NCI-H526 (cell line): ENCODE measurements at regions not wholly inside any gene's neighbourhood (a gene's known extent, or its start where the extent isn't known, plus 50 kb on each side); places are given as distances from the start of the nearest gene placed in this dataset.

Experiments used
- DNase-seq, 2 experiments: peaks; one replicate each; lab custom pipeline; 2025; lab: John Stamatoyannopoulos, UW

DNA sequence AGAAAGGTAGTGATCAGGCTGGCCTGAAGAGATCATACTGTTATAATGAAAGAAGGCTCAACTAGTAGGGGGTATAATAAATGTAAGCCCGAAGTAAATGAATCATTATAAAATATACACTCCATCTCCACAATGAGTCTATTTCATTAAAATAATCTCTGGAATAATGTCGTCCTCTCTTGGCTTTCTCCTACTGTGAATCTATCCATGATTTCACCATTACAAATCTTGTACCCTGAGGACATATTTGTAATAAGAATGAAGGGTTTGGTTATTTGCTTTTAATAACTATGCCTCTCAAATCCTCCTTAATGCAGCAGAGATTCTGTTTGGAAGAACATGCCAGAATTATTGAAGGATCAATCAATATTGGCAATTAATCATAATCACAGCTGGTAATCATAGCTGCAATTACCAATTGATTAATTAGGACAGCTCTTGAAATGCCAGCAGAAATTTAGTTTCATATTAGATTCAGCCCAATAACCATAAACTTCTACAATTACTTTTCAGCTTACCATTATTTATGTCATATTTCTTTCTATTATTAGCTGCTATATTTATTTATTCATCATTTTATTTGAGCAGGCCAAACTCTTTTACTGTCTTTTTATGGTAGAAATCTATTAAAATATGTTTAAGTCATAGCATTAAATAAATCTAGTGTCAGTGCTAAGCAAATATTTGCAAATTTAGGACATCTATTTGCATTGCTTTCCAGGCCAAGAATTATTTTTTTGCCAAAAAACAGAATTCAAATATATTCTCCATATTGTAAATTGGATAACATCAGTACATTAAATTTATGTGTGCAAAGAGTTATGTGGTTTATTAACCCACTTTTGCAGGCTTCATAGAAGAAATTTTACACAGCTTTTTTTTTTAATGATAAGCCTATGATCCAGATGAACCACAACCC, 588.4 kb upstream of the LRRC4C start:
- DNase-seq: no peak

DNA sequence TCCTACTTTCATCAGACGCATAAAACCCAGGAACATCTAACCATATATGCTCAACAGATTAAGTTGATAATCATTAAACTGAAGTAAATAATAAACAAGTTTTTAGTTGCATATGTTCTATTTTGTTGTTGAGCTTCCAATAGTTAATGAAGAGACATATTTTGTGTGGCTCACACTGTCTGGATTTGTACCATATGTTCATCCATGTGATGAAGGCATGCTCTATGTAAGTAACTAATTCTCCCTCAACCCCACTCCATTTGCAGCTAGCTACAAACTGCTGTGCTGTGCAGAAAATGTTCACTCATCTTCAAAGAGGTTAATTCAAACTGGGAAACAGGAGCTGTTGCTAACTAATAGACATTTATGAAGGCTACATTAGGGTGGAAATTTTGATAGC, 589.7 kb upstream of the LRRC4C start:
- no peak for DNase-seq

DNA sequence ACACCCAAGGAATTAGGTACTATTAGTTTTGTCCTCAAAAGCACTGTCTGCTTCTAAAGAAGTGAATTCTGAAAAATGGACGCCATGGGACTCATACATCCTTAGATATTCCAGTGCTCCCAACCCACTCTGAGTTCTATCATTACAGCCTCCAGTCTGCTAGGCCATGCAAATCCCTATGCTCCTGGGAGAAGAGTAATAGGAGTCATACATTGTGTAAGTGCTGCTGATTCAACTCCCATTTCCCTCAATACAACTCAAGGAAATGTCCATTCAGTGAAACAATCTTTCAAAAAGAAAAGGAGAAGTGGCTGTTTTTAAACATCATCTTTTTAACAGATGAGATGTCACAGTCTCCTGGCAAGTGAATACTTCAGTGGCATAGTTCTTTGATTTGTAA, 590.2 kb upstream of the LRRC4C start:
- DNase-seq: no peak

DNA sequence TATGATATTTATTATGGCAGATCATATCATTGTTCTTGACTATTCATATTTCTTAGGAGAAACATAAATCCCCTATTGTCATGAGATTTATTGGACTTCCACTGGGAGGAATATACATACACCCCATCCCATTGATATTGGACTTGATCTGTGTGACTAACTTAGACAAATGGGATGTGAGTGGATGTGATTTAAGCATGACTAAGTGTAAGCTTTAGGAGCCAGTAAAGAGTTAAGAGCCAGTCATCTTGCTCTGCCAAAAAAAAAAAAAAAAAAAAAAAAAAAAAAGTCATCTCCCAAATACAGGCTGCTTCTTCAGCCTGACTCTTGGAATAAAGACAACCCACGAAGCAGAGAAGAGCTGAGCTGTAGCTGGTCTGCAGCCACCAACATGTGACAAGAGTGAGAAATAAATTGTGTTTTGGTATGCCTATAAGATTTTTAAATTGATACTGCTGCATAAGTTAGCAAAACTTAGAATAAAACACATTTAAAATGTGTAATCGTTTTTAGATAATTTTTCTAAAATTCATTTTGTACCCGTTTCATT, 595.0 kb upstream of the LRRC4C start:
- DNase-seq: no peak

DNA sequence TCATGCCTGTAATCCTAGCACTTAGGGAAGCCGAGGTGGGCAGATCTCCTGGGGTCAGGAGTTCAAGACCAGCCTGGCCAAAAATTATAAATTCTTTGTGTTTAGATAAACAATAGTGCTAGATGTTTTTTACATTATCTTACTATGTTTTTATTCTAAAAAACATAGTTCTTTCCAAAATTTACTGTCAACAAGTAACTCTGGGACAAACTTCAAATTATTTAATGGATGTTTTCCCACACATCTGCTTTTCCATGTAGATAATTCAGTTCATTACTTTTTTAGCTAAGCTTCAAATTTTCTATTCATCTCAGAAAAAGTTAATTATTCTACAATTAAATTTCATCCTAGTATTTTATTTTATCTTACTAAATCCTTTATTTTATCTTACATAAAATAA, 596.2 kb upstream of the LRRC4C start:
- DNase-seq: no peak

DNA sequence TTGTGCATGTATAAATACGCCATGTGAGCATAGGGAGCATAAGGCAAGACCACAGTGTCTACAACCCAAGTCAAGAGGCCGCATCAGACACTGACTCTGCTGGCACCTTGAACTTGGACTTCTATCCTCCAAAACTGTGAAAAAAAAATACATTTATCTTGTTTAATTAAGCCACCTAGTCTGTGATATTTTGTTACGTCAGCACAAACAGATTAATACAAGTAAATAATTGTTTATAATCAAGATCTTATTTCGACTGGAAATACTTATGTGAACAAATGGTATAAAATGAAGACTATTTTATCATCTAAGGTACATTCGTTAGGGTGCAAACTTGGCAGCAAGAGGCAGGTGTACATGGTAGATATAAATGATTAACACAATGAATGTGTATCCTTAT, 599.3 kb upstream of the LRRC4C start:
- no peak for DNase-seq

DNA sequence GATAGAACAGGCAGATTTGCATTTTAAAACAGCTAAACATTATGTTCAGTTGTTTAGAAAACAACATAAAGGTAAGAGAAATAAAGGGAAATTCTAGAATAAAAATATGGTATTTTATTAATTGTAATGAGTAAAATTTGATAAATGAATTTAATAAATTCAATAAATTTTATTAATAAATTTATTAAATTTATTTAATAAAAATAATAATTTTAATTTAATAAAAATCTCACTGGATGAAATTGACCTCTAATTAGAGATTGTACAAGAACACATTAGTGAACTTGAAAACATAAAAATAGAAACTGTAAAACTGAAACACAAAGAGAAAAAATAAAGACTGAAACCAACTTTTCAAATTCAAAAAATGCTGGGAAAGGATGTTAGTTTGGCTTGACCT, 605.7 kb upstream of the LRRC4C start:
- no peak for DNase-seq

DNA sequence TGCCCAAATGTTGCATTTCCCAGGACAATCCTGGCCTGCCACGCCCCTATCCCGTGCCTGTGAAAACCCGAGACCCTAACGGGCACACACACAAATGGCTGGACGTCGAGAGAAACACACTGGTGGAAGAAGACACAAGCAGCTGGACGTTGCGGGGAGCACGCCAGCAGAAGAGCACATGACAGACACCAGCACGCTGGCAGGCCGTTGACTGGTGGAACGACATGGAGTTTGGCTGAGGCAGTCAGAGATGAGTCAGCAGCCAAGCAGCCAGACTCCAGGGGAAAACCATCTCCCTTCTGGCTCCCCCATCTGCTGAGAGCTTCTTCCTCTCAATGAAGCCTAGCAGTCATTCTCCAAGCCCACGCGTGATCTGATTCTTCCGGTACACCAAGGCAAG, 606.7 kb upstream of the LRRC4C start:
- no peak for DNase-seq

DNA sequence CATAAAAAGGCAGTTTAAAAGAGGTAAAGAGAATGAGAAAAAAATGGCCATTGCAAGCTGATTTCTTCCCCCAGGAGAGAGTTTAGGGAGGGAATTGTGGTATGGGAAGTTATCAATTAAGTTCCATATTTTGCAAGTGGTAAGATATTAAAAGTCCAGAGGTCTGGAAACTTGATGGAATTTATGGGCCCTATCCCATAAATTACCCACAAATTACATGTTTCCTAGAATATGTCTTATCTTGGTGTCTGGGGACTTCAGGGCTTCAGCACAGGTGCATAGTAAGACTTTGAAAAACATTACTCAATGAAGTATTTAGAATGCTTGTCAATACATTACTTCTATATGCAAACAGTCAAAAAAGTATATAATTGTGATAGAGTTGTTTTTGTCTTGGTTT, 614.9 kb upstream of the LRRC4C start:
- no peak for DNase-seq

DNA sequence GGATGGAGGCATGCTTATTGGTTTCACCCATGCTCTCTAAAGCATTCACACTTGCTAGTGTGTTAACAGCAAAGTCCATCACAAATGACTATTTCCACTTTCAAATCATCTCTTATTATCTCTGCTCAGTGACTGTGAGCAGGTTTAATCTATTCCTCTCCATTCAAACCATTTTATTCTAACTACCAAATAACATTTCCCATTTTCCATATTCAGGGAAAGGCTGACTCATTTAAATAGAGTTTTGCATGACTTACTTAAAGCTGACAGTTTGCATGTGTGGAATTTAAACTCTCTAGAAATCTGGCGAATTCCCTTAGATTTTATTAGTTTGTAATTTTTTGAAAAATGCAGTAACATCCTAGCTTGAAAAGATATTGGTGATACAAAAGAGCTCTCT, 615.7 kb upstream of the LRRC4C start:
- DNase-seq: no peak

DNA sequence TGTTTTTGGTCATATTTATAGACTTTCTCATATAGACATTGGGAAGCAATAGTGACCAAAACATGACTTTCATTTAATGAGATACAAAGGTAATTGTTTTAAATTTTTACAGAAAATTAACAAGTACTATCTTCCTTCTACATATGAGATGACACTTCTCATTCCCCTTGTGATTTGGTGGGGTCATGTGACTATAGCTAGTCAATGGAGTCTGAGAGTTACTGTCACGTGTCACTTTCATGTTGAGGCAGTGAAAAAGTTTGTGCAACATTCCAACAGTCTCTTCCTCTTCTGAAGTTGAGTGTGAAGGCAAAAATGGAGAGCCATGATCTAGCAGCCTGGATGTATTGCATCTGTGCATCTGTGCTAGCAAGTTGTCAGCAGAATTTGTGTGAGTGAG, 618.3 kb upstream of the LRRC4C start:
- no peak for DNase-seq

DNA sequence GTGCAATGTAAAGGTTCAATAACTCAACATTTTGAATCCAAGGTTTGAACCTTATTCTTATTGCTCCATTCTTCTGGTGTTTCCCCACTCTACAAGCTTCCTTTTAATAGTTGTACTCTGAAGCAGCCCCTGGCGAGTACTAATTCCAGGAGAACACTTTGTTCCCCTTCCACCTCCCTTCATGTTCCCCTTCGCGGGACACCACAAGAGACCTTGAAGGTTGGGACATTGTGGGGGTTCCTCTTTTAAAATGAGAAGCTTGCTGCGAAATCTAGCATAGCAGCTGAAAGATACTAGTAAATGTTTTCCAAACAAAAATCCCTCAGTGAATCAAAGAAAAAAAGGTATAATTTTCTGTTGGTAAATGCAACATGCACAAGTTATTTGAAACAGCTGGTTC, 626.3 kb upstream of the LRRC4C start:
- DNase-seq: no peak

DNA sequence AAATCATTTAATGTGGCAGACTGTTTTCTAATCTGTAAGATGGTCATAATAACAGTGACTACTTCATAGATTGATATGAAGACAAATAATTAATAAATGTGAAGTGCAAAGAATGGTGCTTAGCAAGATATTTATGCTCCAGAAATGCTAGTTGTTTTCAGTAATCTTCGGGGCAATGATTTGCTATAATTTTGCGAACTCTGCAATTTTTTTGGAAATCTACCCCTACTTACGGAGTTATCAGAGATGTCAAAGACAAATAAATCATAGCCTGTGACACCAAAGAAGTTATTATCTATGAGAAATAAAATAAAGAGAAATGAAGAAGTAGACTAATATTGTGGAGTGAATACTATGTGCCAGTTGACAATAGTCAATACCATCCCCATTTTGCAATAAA, 634.1 kb upstream of the LRRC4C start:
- DNase-seq: no peak

DNA sequence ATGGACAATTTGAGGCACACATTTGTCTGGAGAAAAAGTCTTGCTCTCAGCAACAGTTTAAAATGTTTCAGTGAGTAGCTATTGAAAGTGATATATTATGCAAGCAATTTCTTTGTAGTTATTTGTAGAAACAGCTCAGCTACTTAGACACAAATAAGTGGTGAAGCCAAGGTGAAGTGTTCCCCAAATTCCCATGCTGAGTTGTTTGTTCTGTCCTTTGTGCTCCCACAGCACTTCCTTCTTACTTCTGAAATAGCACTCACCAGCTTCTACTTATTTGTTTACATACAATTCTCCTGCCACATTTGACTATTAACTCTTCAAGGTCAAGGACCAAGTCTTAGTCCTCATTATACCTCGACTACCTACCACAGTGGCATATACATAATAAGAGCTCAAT, 638.6 kb upstream of the LRRC4C start:
- no peak for DNase-seq

DNA sequence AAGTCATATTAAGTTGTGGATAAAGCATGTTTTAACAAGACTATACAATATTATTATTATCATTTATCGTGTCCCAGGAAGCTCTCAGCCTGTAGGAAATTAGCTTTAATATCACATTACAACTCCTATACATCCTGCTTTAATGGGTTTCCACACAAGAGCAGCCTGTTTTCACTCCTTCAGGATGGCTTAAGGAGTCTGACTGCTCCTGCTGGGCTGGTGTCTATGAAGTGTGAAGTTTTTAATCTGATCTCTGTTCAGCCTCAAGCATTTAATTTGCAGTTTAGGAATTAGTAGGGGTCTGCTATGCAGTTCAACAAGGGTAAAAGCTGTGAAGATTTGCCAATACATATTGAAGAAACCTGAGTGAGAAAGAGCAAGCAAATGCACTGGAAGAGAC, 653.4 kb upstream of the LRRC4C start:
- no peak for DNase-seq

DNA sequence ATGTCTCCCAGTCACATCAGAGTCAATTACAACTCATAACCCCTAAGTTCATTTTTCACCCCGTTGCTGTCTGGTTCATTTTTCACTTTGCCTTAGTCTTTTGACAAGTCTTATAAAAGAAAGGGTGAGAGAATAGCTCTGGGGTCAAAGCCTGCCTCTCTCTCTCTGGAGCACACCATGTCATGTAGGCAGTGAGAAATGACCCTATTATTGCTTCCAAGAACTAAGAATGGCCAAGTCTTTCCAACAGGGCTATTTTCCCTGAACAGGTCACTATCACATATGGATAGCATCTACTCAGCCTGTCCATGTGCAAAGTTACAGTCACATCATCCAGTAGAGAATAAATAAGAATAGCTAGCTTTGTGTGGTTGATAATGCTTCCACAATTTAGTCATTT, 655.5 kb upstream of the LRRC4C start:
- no peak for DNase-seq

DNA sequence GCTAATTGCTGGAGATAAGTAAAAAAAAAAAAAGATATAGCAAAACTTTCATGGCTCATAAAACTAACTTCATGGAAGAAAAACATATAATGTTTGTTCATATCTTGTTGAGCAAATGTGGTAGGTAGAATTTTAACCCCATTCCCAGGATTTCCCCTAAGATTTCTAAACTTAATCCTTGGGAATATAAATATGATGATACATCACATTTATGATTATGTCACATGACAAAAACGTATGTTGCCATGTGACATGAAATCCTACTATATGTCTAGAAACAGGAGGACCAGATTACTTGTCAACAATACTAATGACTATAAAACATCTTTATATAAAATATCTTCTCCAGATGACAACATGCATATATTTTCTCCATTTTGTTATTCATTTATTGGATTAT, 679.0 kb upstream of the LRRC4C start:
- DNase-seq: no peak

DNA sequence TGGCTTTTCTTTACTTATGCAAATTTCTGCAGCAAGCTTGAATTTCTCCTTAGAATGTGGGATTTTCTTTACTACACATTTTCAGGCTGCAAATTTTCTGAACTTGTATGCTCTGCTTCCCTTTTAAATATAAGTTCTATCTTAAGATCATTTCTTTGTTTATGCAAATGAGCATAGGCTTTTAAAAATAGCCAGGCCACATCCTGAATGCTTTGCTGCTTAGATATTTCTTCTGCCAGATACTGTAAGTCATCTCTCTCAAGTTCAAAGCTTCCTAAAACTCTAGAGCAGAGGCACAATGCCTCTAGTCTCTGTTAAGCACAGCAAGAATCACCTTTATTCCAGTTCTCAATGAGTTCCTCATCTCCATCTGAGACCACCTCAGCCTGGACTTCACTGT, 685.9 kb upstream of the LRRC4C start:
- no peak for DNase-seq

DNA sequence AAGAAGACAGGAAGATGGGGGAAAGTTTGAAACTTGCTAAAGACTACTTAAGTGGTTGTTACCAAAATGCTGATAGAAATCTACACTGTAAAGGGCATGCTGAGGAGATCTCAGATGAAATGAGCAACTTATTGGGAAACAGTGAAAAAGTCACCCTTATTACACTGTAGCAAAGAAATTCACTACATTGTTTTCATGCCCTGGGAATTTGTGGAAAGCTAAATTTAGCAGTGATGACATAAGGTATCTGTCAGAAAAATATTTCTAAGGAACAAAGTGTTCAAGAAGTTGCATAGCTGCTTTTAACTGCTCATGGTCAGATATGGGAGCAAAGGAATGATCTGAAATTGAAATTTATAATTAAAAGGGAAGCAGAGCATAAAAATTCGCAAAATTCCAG, 702.4 kb upstream of the LRRC4C start:
- DNase-seq: no peak

DNA sequence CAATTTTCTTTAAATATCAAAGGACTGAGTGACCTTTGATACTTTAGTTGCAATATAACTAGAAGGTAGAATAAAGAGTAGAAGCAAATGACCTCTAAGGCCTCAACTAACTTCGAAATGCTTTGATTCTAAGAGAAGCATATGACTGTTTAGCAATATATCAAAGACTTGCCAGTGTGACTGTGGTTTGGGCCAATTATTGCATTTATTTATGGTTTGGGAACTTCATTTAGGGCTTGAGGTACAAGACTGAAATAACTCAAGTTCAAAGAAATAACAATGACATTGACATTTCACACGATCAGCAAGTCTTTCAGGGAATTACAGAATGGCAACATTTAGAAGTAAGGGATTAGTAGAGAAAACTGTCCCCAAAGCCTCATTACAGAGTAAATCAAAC, 709.7 kb upstream of the LRRC4C start:
- no peak for DNase-seq

DNA sequence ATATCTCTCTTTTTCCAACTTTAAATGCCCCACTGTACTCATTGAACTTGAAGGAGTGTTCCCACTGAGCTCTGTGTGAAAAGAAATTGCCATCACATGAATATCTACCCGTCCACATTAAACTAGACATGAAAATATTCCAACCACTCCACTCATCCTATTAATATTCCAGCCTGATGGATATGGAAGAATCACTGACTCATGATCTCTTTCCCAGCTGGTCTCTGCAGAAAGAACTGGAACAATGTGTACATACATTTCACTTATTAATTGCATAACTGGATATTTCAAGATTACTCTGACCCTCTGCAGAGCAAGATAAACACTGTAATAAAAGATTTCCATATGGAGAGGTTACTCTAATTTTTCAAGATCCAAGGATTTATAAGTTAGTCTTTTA, 711.1 kb upstream of the LRRC4C start:
- DNase-seq: no peak

DNA sequence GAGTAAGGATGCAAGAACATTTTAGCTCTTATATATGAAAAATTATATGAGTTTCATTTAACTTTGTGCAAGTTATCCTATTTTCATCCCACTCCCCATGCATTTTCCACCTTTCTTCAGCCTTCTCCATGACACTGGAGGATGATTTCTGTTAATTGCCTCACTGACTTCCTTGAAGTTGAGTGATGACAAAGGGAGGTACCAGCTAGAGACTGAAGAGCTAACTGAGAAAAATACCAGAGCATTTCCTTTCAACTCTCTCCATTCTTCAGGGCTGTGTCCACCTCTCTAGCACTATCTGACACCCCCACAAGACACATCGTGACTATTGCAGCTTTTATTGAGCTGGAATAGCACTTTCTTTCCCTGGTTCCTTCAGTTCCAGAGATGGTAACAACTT, 711.6 kb upstream of the LRRC4C start:
- no peak for DNase-seq

DNA sequence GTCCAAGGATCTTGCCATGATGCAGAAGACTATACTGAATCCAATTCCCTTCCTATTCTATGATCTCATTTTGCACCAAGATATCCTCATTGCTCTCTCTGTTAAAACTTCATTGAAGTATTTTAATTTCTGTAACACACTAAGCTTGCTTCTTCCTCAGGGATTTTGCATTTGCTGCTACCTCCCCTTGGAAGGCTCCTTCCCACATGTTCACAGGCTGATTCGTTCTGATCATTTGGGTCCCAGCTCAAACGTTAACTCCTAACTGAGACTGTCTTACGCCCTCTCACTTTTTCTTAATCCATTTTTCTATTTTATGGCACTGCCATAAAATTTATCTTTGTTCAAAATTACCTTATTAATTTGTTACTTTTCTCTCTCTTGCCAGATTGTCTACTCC, 713.0 kb upstream of the LRRC4C start:
- DNase-seq: no peak

DNA sequence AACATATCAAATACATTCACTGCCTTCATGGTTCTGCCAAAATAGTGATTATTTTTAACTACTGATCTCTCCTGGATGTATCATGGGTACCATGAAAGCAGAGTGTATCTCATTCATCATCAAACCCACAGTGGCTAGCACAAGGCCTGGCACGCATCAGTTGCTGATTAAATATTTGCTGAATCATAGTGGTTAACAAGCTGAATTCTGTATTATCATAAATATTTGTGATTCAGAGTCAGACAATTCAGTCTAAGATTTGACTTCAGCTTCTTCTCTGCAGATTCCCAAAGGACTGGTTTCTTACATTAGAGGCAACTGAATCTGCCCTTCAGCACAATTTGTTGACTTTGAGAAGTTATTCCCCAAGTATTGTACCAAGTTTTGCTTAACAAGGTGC, 715.8 kb upstream of the LRRC4C start:
- DNase-seq: no peak
